ENCODE measurements at regions not wholly inside any gene's neighbourhood (a gene's known extent, or its start where the extent isn't known, plus 50 kb on each side); places are given as distances from the start of the nearest gene placed in this dataset.

DNA sequence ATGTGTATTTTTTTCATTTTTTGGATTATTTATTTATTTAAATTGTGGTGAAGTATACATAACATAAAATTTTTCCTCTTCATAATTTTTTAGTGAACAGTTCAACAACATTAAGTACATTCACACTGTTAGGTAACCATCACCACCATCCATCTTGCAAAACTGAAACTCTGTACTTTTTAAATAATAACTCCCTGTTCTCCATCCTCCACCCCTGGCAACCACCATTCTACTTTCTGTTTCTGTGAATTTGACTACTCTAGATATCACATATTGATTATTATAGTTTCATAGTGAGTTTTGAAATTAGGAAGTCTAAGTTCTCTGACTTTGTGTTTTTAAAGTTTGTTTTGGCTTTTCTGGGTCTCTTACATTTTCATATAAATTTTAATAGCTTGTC lies 89.3 kb upstream of the STX18 start:
- Histone ChIP-seq H3K4me1 (ENCODE audit: control insufficient read depth in 1 of 2, insufficient read depth in 2 of 2, low read depth in 1 of 2, low read length in 1 of 2) (peaks cover 0 to 13% of the 10 kb centered on the region in 2 experiments; a peak in 1 of 4 replicates), H3K4me2 (no peak overlapping the region), H4K20me1 (ENCODE audit: insufficient read depth) (no peaks in the 10 kb centered on the region), H3K9me2 (no peaks in the 10 kb centered on the region), H3K27ac (ENCODE audit: low read depth in 2 of 2, low read length in 1 of 2) (no peak overlapping the region), H3K79me2 (ENCODE audit: insufficient read depth) (no peaks in the 10 kb centered on the region), H3F3A (replicated peaks; ENCODE audit: insufficient read depth) (no peaks in the 10 kb centered on the region), H3K9me3 (no peaks in the 10 kb centered on the region), H3K4me3 (ENCODE audit: low read depth in 2 of 2, low read length in 1 of 2) (no peak overlapping the region), H3K36me3 (replicated peaks in 1 of 2; ENCODE audit: control insufficient read depth in 1 of 2, insufficient read depth in 2 of 2, low read length in 1 of 2) (no peaks in the 10 kb centered on the region), H3K27me3 (ENCODE audit: insufficient read depth) (no peaks in the 10 kb centered on the region), H2AFZ (ENCODE audit: low read depth) (no peak overlapping the region), H3K9ac (no peak overlapping the region)
- no peak for DNase-seq
- ChIA-PET POLR2A (no interaction called here), CTCF (interaction anchor here (0.6 kb wide), 1 partner anchor 242 kb away, joined by 3 read pairs; no protein-coding TSS in a partner anchor)
- no peak for TF ChIP-seq RXRA (IDR thresholded peaks at IDR 0.05; ENCODE audit: borderline replicate concordance, low read depth)
- TF ChIP-seq EP300 (IDR thresholded peaks at IDR 0.05; ENCODE audit: borderline replicate concordance in 1 of 2, low read depth in 1 of 2, low read length in 1 of 2) = no peak
- TF ChIP-seq POLR2AphosphoS5 (IDR thresholded peaks at IDR 0.05; ENCODE audit: low read depth, low read length) = no peak
- no peak for TF ChIP-seq MXI1 (IDR thresholded peaks at IDR 0.05; ENCODE audit: low read depth, low read length)
- TF ChIP-seq, protein P1, sequence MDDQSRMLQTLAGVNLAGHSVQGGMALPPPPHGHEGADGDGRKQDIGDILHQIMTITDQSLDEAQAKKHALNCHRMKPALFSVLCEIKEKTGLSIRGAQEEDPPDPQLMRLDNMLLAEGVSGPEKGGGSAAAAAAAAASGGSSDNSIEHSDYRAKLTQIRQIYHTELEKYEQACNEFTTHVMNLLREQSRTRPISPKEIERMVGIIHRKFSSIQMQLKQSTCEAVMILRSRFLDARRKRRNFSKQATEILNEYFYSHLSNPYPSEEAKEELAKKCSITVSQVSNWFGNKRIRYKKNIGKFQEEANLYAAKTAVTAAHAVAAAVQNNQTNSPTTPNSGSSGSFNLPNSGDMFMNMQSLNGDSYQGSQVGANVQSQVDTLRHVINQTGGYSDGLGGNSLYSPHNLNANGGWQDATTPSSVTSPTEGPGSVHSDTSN (IDR thresholded peaks at IDR 0.05) = no peak
- TF ChIP-seq NRF1 (IDR thresholded peaks at IDR 0.05; ENCODE audit: low read depth, low read length) = no peak
- TF ChIP-seq TEAD4 (IDR thresholded peaks at IDR 0.05; ENCODE audit: borderline replicate concordance, insufficient read depth) = no peak

DNA sequence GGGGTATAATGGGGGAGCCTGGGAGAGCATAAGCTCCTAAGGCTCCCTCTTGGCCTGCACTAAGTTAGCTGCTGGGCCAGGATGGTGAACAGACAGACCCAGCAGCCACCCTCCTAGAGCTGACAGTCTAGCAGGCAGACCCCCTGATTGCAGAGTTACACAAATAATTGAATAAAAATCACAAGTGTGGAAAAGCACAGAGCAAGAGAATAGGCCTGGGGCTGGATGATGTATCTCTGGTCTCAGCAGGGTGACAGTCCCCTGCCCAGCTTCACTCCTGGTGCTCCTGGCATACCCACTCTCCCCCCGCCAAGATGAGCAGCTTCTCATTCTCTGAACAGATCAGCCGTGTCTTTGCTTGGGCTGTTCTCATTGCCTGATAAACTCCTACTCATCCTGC lies 86.1 kb upstream of the STX18 start:
- DNase-seq = peak; percentile 64
- H2AFZ ChIP-seq (ENCODE audit: low read depth) = no peak overlapping the region
- POLR2A ChIA-PET = no interaction called here
- TF ChIP-seq POLR2AphosphoS5 (IDR thresholded peaks at IDR 0.05; ENCODE audit: low read depth, low read length) (no peak), RAD21 (IDR thresholded peaks at IDR 0.05; ENCODE audit: low read length) (no peak), EP300 (IDR thresholded peaks at IDR 0.05; ENCODE audit: borderline replicate concordance in 1 of 2, low read depth in 1 of 2, low read length in 1 of 2) (peak in 1 of 2 experiments; percentile 28; a peak in 1 of 4 replicates), EZH2phosphoT487 (IDR thresholded peaks at IDR 0.05; ENCODE audit: borderline replicate concordance, low read depth) (no peak), RCOR1 (IDR thresholded peaks at IDR 0.05; ENCODE audit: low read length) (no peak), TAF1 (IDR thresholded peaks at IDR 0.05; ENCODE audit: borderline replicate concordance, low read depth, low read length) (no peak)
- TF ChIP-seq, protein P2, sequence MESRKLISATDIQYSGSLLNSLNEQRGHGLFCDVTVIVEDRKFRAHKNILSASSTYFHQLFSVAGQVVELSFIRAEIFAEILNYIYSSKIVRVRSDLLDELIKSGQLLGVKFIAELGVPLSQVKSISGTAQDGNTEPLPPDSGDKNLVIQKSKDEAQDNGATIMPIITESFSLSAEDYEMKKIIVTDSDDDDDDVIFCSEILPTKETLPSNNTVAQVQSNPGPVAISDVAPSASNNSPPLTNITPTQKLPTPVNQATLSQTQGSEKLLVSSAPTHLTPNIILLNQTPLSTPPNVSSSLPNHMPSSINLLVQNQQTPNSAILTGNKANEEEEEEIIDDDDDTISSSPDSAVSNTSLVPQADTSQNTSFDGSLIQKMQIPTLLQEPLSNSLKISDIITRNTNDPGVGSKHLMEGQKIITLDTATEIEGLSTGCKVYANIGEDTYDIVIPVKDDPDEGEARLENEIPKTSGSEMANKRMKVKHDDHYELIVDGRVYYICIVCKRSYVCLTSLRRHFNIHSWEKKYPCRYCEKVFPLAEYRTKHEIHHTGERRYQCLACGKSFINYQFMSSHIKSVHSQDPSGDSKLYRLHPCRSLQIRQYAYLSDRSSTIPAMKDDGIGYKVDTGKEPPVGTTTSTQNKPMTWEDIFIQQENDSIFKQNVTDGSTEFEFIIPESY (IDR thresholded peaks at IDR 0.05; ENCODE audit: borderline replicate concordance, low read depth) = no peak
- H3K9ac ChIP-seq = no peak overlapping the region
- no peak overlapping the region for H3K4me2 ChIP-seq
- no peaks in the 10 kb centered on the region for H3K9me3 ChIP-seq
- no peak overlapping the region for H3K4me3 ChIP-seq (ENCODE audit: low read depth in 2 of 2, low read length in 1 of 2)
- no peaks in the 10 kb centered on the region for H4K20me1 ChIP-seq (ENCODE audit: insufficient read depth)
- CTCF ChIA-PET = interaction anchor here (1.1 kb wide), 1 partner anchor 120 kb away, joined by 5 read pairs; no protein-coding TSS in a partner anchor
- H3K27ac ChIP-seq (ENCODE audit: low read depth in 2 of 2, low read length in 1 of 2) = peak overlapping the region in 1 of 2 experiments; percentile 45; a peak in 2 of 4 replicates
- H3K79me2 ChIP-seq (ENCODE audit: insufficient read depth) = no peaks in the 10 kb centered on the region
- H3K9me2 ChIP-seq = no peaks in the 10 kb centered on the region
- no peaks in the 10 kb centered on the region for H3K36me3 ChIP-seq (replicated peaks in 1 of 2; ENCODE audit: control insufficient read depth in 1 of 2, insufficient read depth in 2 of 2, low read length in 1 of 2)
- H3F3A ChIP-seq (replicated peaks; ENCODE audit: insufficient read depth) = no peaks in the 10 kb centered on the region
- no peaks in the 10 kb centered on the region for H3K27me3 ChIP-seq (ENCODE audit: insufficient read depth)
- peaks cover 0 to 13% of the 10 kb centered on the region in 2 experiments; a peak in 1 of 4 replicates for H3K4me1 ChIP-seq (ENCODE audit: control insufficient read depth in 1 of 2, insufficient read depth in 2 of 2, low read depth in 1 of 2, low read length in 1 of 2)
- 85% methylated on average over 2 of the region's 2 CpGs for WGBS (ENCODE audit: low lambda C conversion rate)

All from SK-N-SH (cell line).